HG02885 (cell line): ENCODE measurements at regions not wholly inside any gene's neighbourhood (a gene's known extent, or its start where the extent isn't known, plus 50 kb on each side); places are given as distances from the start of the nearest gene placed in this dataset.
"Not testable (repeated sequence)": the region's sequence is repeated elsewhere in the genome, so short reads cannot be mapped to it uniquely, and the experiment has no call there.

ENCODE experiments used
- ATAC-seq: cut with Tn5 transposase; IDR thresholded peaks from one replicate; pipeline ENCODE4 v1.9.1; 2021; ENCODE audit warnings: mild to moderate bottlenecking; ENCODE audit not compliant: unreplicated experiment, poor library complexity

DNA sequence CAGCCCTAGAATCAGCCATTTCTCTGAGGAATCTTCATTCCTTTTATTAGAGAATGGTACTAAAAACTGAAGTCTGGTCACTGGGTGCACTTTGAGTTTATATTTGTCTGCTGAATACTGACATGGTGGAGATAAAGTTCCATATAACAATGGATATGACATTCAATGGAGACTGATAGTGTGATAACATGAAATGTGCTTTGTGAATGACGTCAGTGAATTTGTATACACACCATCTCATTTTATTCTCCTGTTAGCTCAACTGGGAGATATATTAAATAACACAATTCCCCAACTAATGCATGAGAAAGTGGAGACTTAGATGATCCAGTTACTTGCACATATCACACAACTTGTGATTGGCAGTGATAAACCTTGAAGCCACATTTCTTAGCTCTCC is 446.7 kb downstream of the DOK5 start:
- ATAC-seq: no peak

DNA sequence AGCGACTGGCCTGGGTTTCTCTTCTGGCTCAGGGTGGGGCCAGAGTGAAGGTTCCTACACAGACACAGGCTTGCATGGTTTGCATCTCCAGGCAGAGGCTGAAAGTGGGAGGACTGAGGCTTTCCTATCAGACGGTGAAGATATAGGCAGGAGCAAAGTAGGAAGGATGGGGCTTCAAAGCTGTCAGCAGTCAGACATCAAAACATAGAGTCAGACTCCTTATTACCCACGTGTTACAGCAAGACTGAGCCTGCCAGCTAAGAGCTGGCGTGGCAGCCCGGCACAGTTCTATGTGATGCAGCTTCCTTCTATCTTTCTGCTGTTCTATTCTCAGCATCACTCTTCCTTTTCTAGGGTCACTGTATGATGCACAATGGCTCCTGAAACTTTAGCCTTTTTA is 445.1 kb downstream of the DOK5 start:
- ATAC-seq: no peak

DNA sequence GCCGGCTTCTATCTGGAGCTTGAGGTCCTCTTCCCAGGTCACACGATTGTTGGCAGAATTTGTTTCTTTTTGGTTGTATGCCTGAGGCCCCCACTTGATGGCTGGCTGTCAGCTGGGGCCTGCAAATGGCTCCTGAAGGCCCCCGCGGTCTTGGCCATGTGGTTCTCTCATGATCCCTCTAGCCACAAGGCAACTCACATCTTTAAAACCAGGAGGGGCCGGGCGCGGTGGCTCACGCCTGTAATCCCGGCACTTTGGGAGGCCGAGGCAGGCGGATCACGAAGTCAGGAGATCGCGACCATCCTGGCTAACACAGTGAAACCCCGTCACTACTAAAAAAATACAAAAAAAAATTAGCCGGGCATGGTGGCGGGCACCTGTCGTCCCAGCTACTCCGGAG is 443.6 kb downstream of the DOK5 start:
- ATAC-seq: not testable (repeated sequence)

DNA sequence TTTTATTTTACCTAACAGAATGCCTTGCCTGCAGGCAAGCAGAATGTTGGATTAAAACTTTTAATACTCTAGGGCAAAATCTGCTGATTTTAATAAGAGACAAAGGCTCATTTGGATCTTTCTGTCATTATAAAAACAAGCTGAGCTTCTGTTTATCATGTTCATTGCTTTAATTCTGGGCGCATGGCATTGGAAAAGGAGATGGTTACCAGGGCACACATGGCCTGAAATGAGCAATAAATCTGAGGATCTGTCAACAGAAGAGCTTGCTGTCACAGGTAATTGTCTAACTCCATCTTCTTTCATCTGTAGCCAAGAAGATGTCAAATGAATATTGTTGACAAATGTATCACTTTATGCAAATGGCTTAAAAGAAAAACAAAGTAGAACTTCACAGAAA is 439.6 kb downstream of the DOK5 start:
- no peak for ATAC-seq

DNA sequence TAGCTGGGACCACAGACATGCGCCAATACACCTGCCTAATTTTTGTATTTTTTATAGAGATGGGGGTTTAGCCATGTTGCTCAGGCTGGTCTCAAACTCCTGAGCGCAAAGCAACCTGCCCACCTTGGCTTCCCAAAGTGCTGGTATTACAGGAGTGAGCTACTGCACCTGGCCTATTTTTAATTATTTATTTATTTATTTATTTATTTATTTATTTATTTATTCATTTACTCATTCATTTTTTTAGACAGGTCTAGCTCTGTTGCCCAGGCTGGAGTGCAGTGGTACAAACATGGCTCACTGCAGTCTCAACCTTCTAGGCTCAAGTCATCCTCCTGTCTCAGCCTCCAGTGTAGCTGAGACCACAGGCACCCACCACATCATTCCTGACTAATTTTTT is 434.3 kb downstream of the DOK5 start:
- no peak for ATAC-seq

DNA sequence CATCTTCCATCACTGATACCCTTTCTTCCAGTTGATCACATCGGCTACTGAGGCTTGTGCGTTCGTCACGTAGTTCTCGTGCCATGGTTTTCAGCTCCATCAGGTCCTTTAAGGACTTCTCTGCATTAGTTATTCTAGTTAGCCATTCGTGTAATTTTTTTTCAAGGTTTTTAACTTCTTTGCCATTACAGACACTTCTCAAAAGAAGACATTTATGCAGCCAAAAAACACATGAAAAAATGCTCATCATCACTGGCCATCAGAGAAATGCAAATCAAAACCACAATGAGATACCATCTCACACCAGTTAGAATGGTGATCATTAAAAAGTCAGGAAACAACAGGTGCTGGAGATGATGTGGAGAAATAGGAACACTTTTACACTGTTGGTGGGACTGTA is 430.7 kb downstream of the DOK5 start:
- ATAC-seq: not testable (repeated sequence)

DNA sequence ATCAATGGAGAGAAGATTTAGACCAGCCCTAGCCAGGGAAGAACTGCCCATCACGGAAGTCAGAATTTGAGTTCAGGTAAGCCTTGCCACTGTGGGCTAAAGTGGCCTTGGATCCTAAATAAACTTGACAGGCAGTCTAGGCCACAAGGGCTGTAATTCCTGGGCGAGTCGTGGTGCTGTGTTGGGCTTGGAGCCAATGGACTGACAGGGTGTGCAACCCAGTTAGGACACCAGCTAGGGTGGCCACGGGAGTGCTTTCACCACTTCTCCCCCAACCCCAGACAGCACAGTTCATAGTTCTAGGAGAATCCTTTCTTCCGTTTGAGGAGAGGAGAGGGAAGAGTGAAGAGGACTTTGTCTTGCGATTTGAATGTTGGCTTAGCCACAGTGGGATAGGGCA is 422.4 kb downstream of the DOK5 start:
- no peak for ATAC-seq

DNA sequence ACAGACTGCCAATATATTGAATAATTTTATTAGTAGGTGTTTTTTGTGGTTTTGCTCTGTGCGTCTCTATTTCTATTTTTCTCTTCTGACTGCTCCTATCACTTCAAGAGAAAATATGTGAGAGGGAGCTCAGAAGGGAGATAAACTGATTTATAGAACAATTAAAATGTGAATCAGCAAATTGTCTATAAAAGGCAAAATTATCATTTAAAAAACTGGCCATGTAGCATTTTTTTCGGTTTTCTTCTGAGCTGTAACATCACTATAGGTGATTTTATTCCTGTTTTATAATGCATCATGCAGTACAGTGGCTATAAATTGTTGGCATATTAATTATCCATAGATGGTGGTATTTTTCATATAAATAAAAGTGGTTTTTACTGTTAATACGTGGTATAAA is 416.5 kb downstream of the DOK5 start:
- ATAC-seq: no peak

DNA sequence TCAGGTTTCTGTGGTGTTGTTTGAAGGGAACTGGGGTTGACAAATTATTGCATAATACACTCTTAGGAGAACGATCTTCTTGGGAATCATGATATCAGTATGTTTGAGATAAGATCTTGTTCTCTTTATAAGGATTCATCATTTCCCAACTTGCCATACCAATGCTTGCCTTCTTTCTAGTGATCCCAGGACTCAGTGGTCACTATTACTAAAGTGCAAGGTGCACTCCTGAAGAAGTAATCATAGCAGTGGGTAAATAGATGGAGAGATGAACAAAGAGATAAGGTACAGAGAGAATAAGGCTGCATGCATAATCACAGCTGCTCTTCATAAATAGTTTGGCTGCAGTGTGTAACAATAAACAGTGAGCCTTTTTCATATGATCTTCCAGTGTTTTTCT is 404.0 kb downstream of the DOK5 start:
- no peak for ATAC-seq

DNA sequence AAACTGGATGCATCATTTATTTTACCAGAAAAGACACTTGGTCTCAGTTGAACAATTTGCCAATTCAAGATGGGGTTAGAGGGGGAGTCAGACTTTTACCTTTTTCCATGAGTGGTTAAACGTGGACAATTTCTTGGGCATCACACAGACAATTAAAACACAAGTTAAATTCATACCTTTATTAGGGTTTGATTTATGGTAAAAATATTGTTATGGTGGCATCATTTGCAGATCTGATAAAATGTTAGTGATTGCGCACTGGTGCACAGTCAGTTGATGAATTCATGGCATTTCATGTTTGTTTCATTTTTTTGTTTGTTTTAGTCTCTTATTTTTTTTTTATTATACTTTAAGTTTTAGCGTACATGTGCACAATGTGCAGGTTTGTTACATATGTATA is 399.9 kb downstream of the DOK5 start:
- ATAC-seq: no peak

DNA sequence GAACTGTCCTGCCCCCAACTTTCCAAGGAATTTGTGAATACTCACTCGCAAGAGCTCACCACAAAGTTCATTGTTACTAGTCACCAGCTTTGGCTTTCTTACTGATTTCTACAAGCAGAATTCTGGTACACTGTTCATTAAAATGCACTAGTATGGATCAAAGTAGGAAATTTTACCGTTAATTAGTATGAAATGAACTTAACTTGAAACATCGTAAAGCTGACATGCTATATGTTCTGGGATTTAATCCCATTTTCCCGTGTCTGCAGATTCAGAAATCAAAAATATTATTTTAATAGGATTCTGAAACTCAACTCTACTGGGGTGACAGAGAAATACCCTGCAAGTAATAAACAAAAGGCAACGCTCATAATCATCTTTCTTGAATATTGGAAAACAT is 399.3 kb downstream of the DOK5 start:
- no peak for ATAC-seq

DNA sequence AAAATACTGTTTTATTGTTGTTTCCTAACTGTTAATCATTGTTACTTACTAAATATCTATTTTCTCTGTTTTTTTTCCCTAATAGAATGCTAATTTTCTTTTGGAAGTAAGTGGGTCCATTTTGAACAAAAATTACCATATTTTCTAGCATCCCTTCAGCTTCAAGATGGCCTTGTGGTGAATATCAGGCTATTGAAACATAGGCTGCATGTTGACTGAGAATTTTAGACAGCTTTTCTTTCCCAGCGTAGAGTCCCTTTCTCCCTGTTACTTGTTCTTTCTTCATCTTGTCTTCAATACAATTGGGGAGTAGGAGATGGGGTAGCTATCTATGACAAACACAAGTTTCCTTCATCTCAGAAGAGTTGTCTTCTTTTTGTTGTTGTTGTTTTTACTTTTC is 397.0 kb downstream of the DOK5 start:
- ATAC-seq: no peak

DNA sequence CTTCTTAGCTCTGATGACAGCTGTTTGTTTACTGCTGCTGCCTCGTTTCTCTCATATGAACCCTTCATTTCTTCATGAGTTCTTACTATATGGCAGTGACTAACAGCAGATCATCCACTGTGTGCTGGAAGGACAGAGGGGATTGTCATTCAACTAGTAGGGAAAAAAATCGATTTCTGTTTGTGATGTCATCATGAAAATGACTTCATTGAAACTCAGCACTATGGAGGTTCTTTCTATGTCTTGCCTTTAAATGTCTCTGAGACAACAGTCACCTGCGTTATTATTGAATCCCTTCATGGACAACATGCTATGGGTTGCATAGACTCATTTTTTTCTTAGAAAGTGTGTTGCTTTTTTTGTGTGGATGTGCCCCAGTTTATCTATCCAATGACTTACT is 394.4 kb downstream of the DOK5 start:
- no peak for ATAC-seq

DNA sequence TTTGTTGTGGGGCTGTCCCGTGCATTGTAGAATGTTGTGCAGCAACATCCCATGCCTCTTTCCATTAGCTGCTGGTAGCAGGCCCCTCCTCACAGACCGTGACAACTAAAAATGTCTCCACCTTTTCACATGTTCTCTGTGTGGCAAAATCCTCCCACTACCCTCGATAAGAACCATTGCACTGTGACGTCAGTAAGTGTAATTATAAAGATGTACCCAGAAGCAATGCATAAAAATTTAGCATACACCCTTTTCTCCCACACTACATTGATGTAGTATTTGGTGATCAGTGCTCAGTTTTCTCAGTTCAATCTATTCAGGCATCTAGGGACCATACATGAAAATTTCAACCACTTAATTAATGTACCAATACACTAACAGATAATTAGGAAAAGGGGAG is 389.9 kb downstream of the DOK5 start:
- no peak for ATAC-seq

DNA sequence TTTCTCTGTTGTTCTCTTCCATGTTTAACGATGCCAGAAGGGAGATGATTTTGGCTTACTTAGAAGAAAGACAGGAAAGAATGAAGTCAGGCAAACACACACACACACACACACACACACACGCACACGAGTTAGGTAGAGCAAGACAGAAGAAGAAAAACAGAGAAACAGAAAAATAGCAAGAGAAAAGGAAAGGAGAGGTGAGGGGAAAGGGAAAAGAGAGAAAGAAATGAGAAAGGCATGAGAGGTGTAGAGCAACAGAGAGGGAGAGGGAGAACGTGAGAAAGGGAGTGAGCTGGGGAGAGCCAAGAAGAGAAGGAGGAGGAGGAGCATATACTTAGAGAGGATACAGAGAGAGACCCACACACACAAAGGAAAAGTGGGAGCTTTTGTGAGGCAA is 385.3 kb downstream of the DOK5 start:
- ATAC-seq: no peak

DNA sequence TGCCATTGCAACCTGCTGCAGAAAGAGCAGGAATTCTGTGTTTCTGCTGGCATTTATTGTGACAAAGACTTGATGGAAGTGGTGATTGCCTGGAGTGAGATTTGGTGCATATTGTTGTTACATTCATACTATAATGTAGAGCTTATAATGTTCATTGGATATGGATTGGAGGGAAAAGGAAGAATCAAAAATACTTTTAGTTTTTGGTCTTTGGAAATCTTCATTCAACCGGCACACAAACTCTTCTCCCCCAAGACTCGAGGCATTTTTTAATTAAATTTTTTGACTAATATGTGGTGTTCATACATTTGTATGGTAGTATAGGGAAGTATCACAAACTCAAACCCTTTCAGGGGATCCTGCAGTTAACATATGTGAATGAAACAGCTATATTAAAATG is 380.8 kb downstream of the DOK5 start:
- no peak for ATAC-seq

DNA sequence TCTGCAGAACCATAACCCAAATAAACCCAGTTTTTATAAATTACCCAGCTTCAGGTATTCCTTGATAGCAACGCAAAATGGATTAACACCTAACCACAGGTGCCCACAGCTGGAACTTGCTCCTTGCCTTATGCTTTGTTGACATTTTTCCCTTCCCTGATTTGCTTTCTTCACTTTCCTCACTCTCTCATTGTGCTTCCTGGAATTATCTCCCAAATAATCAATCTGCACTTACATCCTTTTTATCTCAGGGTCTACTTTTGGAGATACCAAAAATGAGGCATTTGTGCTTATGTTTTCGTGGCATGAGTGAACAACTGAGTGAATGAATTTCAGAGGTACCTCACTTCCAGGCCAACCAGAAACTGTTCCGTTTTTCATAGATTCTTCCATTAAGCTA is 374.3 kb downstream of the DOK5 start:
- ATAC-seq: no peak

DNA sequence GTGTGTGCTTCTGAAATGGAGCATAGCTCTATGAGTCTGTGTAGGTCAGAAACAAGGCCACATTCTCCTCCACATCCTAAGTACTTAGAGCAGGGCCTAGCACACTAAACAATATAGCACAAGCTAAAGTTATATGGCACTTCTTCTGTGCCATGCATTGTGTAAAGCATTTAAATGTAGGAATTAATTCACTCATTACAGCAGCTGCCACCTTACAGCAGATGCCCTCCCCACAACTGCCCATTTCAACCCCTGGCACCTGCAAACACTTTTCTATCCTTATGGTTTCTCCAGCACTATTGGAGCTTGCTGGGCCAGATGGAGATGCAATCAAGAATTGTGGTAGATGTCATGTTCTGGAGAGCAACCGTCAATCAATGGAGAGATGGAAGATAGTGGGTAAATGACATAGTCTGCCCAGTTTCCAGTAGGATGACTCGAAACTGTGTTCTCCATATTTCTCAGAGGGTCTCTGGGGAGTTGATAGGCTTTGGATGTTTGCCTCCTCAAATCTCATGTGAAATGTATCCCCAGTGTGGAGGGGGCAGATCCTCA is 373.7 kb downstream of the DOK5 start:
- ATAC-seq: no peak

DNA sequence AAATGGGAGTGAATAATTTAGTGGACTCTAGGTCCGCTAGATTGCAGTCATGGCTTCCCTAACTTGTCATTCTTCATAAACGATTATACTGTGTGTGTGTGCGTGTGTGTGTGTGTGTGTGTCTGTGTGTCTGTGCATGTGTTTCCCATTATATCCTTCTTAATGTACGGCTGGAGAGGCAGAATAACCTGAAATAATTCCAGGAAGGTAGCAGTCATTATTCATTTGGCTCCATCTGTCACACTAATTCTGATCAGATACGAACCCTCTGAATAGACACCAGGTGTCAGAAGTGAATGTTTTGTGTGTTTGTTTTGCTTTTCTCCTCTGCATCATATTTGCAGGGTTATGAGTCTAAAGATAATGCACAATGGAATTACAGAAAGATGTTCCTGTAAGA is 372.9 kb downstream of the DOK5 start:
- no peak for ATAC-seq

DNA sequence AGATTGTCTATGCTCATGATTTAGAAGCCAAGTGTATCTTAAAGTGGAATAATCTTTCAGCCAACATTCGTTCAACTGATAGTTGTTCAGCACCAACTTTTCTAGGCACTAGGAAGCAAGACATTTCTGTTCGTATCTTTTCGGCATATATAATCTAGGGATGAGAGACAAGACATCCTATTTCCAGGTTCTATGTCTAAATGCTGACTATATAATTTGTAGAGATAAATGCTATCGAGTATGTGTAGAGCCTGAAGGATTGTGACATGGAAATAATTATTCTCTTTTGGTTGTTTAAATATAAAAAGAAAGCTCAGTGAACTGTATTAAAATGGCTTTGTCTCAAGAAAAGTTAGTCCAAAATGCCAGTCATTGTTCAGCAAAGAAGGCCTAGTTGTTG is 371.6 kb downstream of the DOK5 start:
- no peak for ATAC-seq

DNA sequence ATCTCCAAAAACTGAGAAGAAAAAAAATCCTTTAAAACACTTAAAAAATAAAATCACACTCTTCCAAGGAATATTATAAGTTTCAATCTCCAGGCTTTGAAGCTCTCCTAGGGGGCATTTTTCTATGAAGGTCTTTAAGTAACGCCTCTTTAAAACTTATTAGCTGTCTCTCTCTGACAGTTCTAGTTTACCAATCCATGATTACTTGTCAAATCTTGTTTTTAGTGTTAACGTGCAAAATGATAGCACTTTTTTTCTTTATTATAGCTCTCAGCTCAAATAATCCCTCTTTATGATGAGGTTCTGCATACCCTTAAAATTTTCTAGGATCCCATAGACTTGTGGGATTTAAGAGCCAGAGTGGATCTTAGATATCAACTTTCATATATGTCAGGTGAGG is 369.0 kb downstream of the DOK5 start:
- no peak for ATAC-seq

DNA sequence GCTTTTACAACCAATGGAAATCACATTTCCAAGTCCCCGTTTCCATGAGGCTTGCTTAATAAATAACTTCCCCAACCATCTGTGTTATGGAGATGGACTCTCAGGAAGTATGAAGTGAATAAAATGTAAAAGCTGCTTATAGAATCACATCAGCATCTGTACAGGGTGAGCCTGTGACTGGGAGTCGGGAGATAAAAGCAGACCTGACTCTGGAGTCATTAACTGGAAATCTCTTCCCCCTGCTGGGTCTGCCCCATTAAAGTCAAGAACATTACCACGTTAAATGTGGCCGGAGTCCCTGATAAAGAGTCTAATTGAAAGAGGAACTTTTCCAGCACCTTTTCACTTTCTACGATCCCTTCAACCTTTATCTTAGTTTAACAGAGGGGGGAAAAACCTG is 368.5 kb downstream of the DOK5 start:
- ATAC-seq: no peak

DNA sequence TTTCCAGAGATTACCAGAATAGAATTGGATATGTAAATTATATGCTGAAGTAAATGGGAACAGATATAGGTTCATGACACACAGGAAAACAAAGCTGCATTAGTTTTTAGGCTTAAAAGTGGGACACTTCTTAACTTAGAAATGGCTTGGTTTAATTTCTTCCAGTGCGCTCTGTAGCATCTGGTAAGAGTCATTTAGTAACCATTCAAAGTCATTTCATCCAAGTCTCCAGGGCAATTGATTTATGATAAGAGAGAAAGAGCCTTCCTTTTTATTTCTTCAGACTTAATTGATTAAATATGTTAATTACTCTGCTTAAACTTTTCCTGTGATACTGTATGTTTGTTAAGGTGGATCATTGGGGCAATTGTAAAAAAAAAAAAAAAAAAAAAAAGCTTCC is 368.0 kb downstream of the DOK5 start:
- ATAC-seq: no peak
